ENCODE measurements at regions not wholly inside any gene's neighbourhood (a gene's known extent, or its start where the extent isn't known, plus 50 kb on each side); places are given as distances from the start of the nearest gene placed in this dataset.

DNA sequence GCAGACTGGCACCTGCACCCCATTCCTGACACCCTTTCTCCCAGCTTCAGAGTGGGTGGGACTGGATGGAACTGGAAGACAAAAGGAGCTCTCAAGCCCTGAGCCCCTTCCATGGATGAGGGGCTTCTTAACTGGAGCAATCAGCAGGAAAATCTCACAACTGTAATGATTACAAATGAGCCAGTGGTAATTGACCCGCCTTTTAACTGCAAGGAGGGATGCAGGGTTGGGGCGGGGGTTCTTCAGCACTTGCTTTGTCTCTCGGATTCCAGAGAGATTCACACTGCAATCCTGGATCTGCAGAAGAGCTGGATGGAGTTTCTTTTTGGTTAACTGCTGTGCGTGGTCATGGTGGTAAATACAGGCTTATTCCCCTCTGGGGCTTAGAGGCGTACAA is 160.1 kb upstream of the SHB start:
- TF ChIP-seq TAF1 (CRISPR knock-in tag; IDR thresholded peaks at IDR 0.05): no peak
- TF ChIP-seq MYNN (CRISPR knock-in tag; IDR thresholded peaks at IDR 0.05; ENCODE audit: low read depth): no peak
- TF ChIP-seq POLR2A (IDR thresholded peaks at IDR 0.05; ENCODE audit: insufficient read depth in 1 of 2, low read depth in 2 of 2, low read length in 2 of 2): no peak
- TF ChIP-seq ZNF225 (CRISPR knock-in tag; IDR thresholded peaks at IDR 0.05): no peak
- no peak for TF ChIP-seq JUND (CRISPR knock-in tag; IDR thresholded peaks at IDR 0.05)
- no peak for TF ChIP-seq NRL (CRISPR knock-in tag; IDR thresholded peaks at IDR 0.05; ENCODE audit: borderline replicate concordance)
